ENCODE measurements at regions not wholly inside any gene's neighbourhood (a gene's known extent, or its start where the extent isn't known, plus 50 kb on each side); places are given as distances from the start of the nearest gene placed in this dataset.

GRCh38 chr2:104420420-104420819, 433.5 kb upstream of the POU3F3 start:
- no peak overlapping the region for H2AFZ ChIP-seq (ENCODE audit: low read length)
- H3F3A ChIP-seq (ENCODE audit: insufficient read depth, low read length): no peaks in the 10 kb centered on the region

GRCh38 chr2:104420953-104421352, 433.0 kb upstream of the POU3F3 start:
- Histone ChIP-seq H3K27me3 (replicated peaks; ENCODE audit: insufficient read depth, low read length) (no peaks in the 10 kb centered on the region), H4K20me1 (ENCODE audit: insufficient read depth, low read length) (no peaks in the 10 kb centered on the region), H3K4me1 (ENCODE audit: low read length) (no peaks in the 10 kb centered on the region), H3K9ac (ENCODE audit: low read length) (no peak overlapping the region), H3K36me3 (replicated peaks; ENCODE audit: insufficient read depth, low read length) (no peaks in the 10 kb centered on the region), H3K27ac (ENCODE audit: low read length) (no peak overlapping the region), H3K4me3 (ENCODE audit: low read length) (no peak overlapping the region), H3K9me2 (replicated peaks; ENCODE audit: insufficient read depth, low read length) (no peaks in the 10 kb centered on the region), H3K4me2 (ENCODE audit: low read depth, low read length) (no peak overlapping the region), H2AFZ (ENCODE audit: low read length) (no peak overlapping the region), H3K9me3 (replicated peaks; ENCODE audit: insufficient read depth, low read length) (no peaks in the 10 kb centered on the region), H3K79me2 (ENCODE audit: low read length) (no peaks in the 10 kb centered on the region), H3F3A (ENCODE audit: insufficient read depth, low read length) (no peaks in the 10 kb centered on the region)
- no peak for DNase-seq
- TF ChIP-seq CTCF (IDR thresholded peaks at IDR 0.05; ENCODE audit: low read length): no peak
- no peak for TF ChIP-seq EZH2phosphoT487 (IDR thresholded peaks at IDR 0.05; ENCODE audit: low read length)
- no peak for TF ChIP-seq EZH2 (optimal IDR thresholded peaks at IDR 0.05; ENCODE audit: low read depth, low read length)

More at GRCh38 chr2:104420420-104420819, 433.5 kb upstream of the POU3F3 start:
- H3K27me3 ChIP-seq (replicated peaks; ENCODE audit: insufficient read depth, low read length): no peaks in the 10 kb centered on the region
- H3K36me3 ChIP-seq (replicated peaks; ENCODE audit: insufficient read depth, low read length): no peaks in the 10 kb centered on the region
- no peaks in the 10 kb centered on the region for H3K9me2 ChIP-seq (replicated peaks; ENCODE audit: insufficient read depth, low read length)
- H4K20me1 ChIP-seq (ENCODE audit: insufficient read depth, low read length): no peaks in the 10 kb centered on the region
- H3K9me3 ChIP-seq (replicated peaks; ENCODE audit: insufficient read depth, low read length): no peaks in the 10 kb centered on the region
- no peak overlapping the region for H3K9ac ChIP-seq (ENCODE audit: low read length)
- H3K4me1 ChIP-seq (ENCODE audit: low read length): no peaks in the 10 kb centered on the region
- H3K4me2 ChIP-seq (ENCODE audit: low read depth, low read length): no peak overlapping the region
- H3K79me2 ChIP-seq (ENCODE audit: low read length): no peaks in the 10 kb centered on the region
- H3K4me3 ChIP-seq (ENCODE audit: low read length): no peak overlapping the region
- no peak for DNase-seq
- H3K27ac ChIP-seq (ENCODE audit: low read length): no peak overlapping the region
- TF ChIP-seq CTCF (IDR thresholded peaks at IDR 0.05; ENCODE audit: low read length) (no peak), EZH2 (optimal IDR thresholded peaks at IDR 0.05; ENCODE audit: low read depth, low read length) (no peak), EZH2phosphoT487 (IDR thresholded peaks at IDR 0.05; ENCODE audit: low read length) (no peak)

DNA sequence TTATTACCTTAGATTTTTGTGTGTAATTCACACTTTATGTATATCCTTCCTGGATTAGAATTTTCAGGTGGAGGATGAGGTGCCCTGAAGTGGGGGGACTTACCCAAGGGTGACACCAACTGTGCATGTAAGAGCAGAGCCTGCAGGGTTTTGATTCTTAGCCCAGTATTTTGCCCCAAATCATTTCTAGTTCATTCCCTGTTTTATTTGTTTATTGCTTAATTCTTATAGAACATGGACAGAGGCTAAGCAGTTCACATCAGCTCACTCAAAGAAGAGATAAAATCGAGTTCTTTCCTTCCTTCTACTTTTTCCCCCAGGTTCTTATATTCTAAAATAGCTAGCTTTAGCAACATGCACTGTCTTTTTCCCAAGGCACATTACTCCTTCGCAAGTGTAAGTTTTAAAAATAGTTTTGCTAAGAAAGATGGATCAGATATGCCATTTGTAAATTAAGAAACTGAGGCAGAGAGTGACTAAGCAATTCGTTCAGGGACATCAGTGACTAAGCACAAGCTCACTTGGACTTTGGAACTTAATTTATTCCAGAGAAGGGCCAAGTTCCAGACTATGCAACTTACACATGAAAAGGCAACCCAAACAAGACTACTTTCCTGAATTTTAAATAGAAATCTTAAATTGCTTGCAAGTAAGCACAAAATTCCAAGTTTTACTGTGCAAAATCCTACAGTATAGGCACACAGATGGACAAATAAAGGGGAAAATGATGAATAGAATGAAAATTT, 427.9 kb upstream of the POU3F3 start:
- no peaks in the 10 kb centered on the region for H4K20me1 ChIP-seq (ENCODE audit: insufficient read depth, low read length)
- no peaks in the 10 kb centered on the region for H3K79me2 ChIP-seq (ENCODE audit: low read length)
- H3K9me2 ChIP-seq (replicated peaks; ENCODE audit: insufficient read depth, low read length): no peaks in the 10 kb centered on the region
- H3K9me3 ChIP-seq (replicated peaks; ENCODE audit: insufficient read depth, low read length): no peaks in the 10 kb centered on the region
- H3K4me2 ChIP-seq (ENCODE audit: low read depth, low read length): no peak overlapping the region
- no peak overlapping the region for H3K9ac ChIP-seq (ENCODE audit: low read length)
- TF ChIP-seq EZH2 (optimal IDR thresholded peaks at IDR 0.05; ENCODE audit: low read depth, low read length): no peak
- H3K27ac ChIP-seq (ENCODE audit: low read length): no peak overlapping the region
- no peaks in the 10 kb centered on the region for H3K36me3 ChIP-seq (replicated peaks; ENCODE audit: insufficient read depth, low read length)
- H3K27me3 ChIP-seq (replicated peaks; ENCODE audit: insufficient read depth, low read length): no peaks in the 10 kb centered on the region
- no peak overlapping the region for H3K4me3 ChIP-seq (ENCODE audit: low read length)
- DNase-seq: no peak
- H3K4me1 ChIP-seq (ENCODE audit: low read length): no peaks in the 10 kb centered on the region
- no peak overlapping the region for H2AFZ ChIP-seq (ENCODE audit: low read length)
- H3F3A ChIP-seq (ENCODE audit: insufficient read depth, low read length): no peaks in the 10 kb centered on the region

GRCh38 chr2:104428155-104428554, 425.8 kb upstream of the POU3F3 start:
- Histone ChIP-seq H3K79me2 (ENCODE audit: low read length) (no peaks in the 10 kb centered on the region), H3K4me1 (ENCODE audit: low read length) (no peaks in the 10 kb centered on the region), H3K9me3 (replicated peaks; ENCODE audit: insufficient read depth, low read length) (no peaks in the 10 kb centered on the region), H3F3A (ENCODE audit: insufficient read depth, low read length) (no peaks in the 10 kb centered on the region), H3K36me3 (replicated peaks; ENCODE audit: insufficient read depth, low read length) (no peaks in the 10 kb centered on the region), H3K27ac (ENCODE audit: low read length) (no peak overlapping the region), H4K20me1 (ENCODE audit: insufficient read depth, low read length) (no peaks in the 10 kb centered on the region), H3K27me3 (replicated peaks; ENCODE audit: insufficient read depth, low read length) (no peaks in the 10 kb centered on the region), H3K9me2 (replicated peaks; ENCODE audit: insufficient read depth, low read length) (no peaks in the 10 kb centered on the region), H3K9ac (ENCODE audit: low read length) (no peak overlapping the region), H3K4me2 (ENCODE audit: low read depth, low read length) (no peak overlapping the region), H2AFZ (ENCODE audit: low read length) (no peak overlapping the region), H3K4me3 (ENCODE audit: low read length) (no peak overlapping the region)
- TF ChIP-seq EZH2phosphoT487 (IDR thresholded peaks at IDR 0.05; ENCODE audit: low read length) (no peak), EZH2 (optimal IDR thresholded peaks at IDR 0.05; ENCODE audit: low read depth, low read length) (no peak), CTCF (IDR thresholded peaks at IDR 0.05; ENCODE audit: low read length) (no peak)
- no peak for DNase-seq

All from MM.1S (cell line).